ENCODE measurements at regions not wholly inside any gene's neighbourhood (a gene's known extent, or its start where the extent isn't known, plus 50 kb on each side); places are given as distances from the start of the nearest gene placed in this dataset.
A peak's percentile ranks its signal among the peaks of the same experiment; 100 is the strongest.
"Not testable (repeated sequence)": the region's sequence is repeated elsewhere in the genome, so short reads cannot be mapped to it uniquely, and the experiment has no call there.

GRCh38 chr13:65368832-65369231 lies 1861.3 kb downstream of the PCDH9 start:
- Histone ChIP-seq H4K8ac (ENCODE audit: low read depth, low read length) (no peak overlapping the region), H2BK120ac (ENCODE audit: low read depth, low read length) (no peak overlapping the region), H2AK5ac (ENCODE audit: low read length) (no peak overlapping the region), H3K27me3 (ENCODE audit: insufficient read depth, low read length, poor library complexity) (no peaks in the 10 kb centered on the region), H4K5ac (ENCODE audit: low read length) (no peak overlapping the region), H3K79me2 (ENCODE audit: control insufficient read depth, insufficient read depth, low read length) (no peaks in the 10 kb centered on the region), H3K79me1 (ENCODE audit: low read length) (no peaks in the 10 kb centered on the region), H3K36me3 (ENCODE audit: control insufficient read depth, insufficient read depth, low read length) (no peaks in the 10 kb centered on the region), H3K9ac (ENCODE audit: low read length) (no peak overlapping the region), H3K4me3 (ENCODE audit: low read length) (no peak overlapping the region), H3K56ac (ENCODE audit: low read length) (no peak overlapping the region), H3K4me2 (ENCODE audit: low read length) (no peak overlapping the region), H2BK5ac (ENCODE audit: low read length) (no peak overlapping the region), H3K23ac (ENCODE audit: low read length) (no peak overlapping the region), H3K18ac (ENCODE audit: low read length) (no peak overlapping the region), H3K4ac (ENCODE audit: low read depth, low read length) (no peak overlapping the region), H3K27ac (ENCODE audit: low read depth, low read length) (no peak overlapping the region), H2BK15ac (replicated peaks; ENCODE audit: low read depth) (no peak overlapping the region), H3K4me1 (ENCODE audit: control insufficient read depth, low read depth, low read length) (no peaks in the 10 kb centered on the region)
- WGBS (ENCODE audit: extremely low coverage, insufficient coverage, low lambda C conversion rate), result no CpG with 5 or more reads among the region's 6 CpGs
- DNase-seq, result peak; percentile 58

GRCh38 chr13:65353951-65354350 lies 1876.2 kb downstream of the PCDH9 start:
- no CpG with 5 or more reads among the region's 2 CpGs for WGBS (ENCODE audit: extremely low coverage, insufficient coverage, low lambda C conversion rate)
- no peaks in the 10 kb centered on the region for H3K4me1 ChIP-seq (ENCODE audit: control insufficient read depth, low read depth, low read length)

GRCh38 chr13:65353150-65353549 lies 1877.0 kb downstream of the PCDH9 start:
- WGBS (ENCODE audit: extremely low coverage, insufficient coverage, low lambda C conversion rate), result no CpG with 5 or more reads among the region's 3 CpGs
- not testable (repeated sequence) for H3K79me1 ChIP-seq (ENCODE audit: low read length); H3K36me3 ChIP-seq (ENCODE audit: control insufficient read depth, insufficient read depth, low read length); H3K18ac ChIP-seq (ENCODE audit: low read length); H2BK120ac ChIP-seq (ENCODE audit: low read depth, low read length); H4K5ac ChIP-seq (ENCODE audit: low read length); H3K27ac ChIP-seq (ENCODE audit: low read depth, low read length); H3K4me3 ChIP-seq (ENCODE audit: low read length); H3K9ac ChIP-seq (ENCODE audit: low read length); H3K4ac ChIP-seq (ENCODE audit: low read depth, low read length); H4K8ac ChIP-seq (ENCODE audit: low read depth, low read length); H3K4me2 ChIP-seq (ENCODE audit: low read length); H3K4me1 ChIP-seq (ENCODE audit: control insufficient read depth, low read depth, low read length); H3K79me2 ChIP-seq (ENCODE audit: control insufficient read depth, insufficient read depth, low read length); H2BK5ac ChIP-seq (ENCODE audit: low read length); H3K23ac ChIP-seq (ENCODE audit: low read length); H3K27me3 ChIP-seq (ENCODE audit: insufficient read depth, low read length, poor library complexity); DNase-seq; H2BK15ac ChIP-seq (replicated peaks; ENCODE audit: low read depth); H3K56ac ChIP-seq (ENCODE audit: low read length); H2AK5ac ChIP-seq (ENCODE audit: low read length)

More at GRCh38 chr13:65353951-65354350, 1876.2 kb downstream of the PCDH9 start:
- Histone ChIP-seq H3K27me3 (ENCODE audit: insufficient read depth, low read length, poor library complexity) (no peaks in the 10 kb centered on the region), H3K79me1 (ENCODE audit: low read length) (no peaks in the 10 kb centered on the region), H3K9ac (ENCODE audit: low read length) (no peak overlapping the region), H2BK5ac (ENCODE audit: low read length) (no peak overlapping the region), H3K56ac (ENCODE audit: low read length) (no peak overlapping the region), H2BK15ac (replicated peaks; ENCODE audit: low read depth) (no peak overlapping the region), H3K23ac (ENCODE audit: low read length) (no peak overlapping the region), H3K27ac (ENCODE audit: low read depth, low read length) (no peak overlapping the region), H3K36me3 (ENCODE audit: control insufficient read depth, insufficient read depth, low read length) (no peaks in the 10 kb centered on the region), H2BK120ac (ENCODE audit: low read depth, low read length) (no peak overlapping the region), H3K4me3 (ENCODE audit: low read length) (no peak overlapping the region), H3K79me2 (ENCODE audit: control insufficient read depth, insufficient read depth, low read length) (no peaks in the 10 kb centered on the region), H3K4me2 (ENCODE audit: low read length) (no peak overlapping the region), H2AK5ac (ENCODE audit: low read length) (no peak overlapping the region), H3K4ac (ENCODE audit: low read depth, low read length) (no peak overlapping the region), H4K5ac (ENCODE audit: low read length) (no peak overlapping the region), H3K18ac (ENCODE audit: low read length) (no peak overlapping the region), H4K8ac (ENCODE audit: low read depth, low read length) (no peak overlapping the region)
- no peak for DNase-seq

- Histone ChIP-seq H3K18ac (ENCODE audit: low read length) (no peak overlapping the region), H4K8ac (ENCODE audit: low read depth, low read length) (no peak overlapping the region), H3K36me3 (ENCODE audit: control insufficient read depth, insufficient read depth, low read length) (no peaks in the 10 kb centered on the region), H2BK5ac (ENCODE audit: low read length) (no peak overlapping the region), H3K79me1 (ENCODE audit: low read length) (no peaks in the 10 kb centered on the region), H3K27ac (ENCODE audit: low read depth, low read length) (no peak overlapping the region), H3K4me3 (ENCODE audit: low read length) (no peak overlapping the region), H2AK5ac (ENCODE audit: low read length) (no peak overlapping the region), H4K5ac (ENCODE audit: low read length) (no peak overlapping the region), H2BK15ac (replicated peaks; ENCODE audit: low read depth) (no peak overlapping the region), H2BK120ac (ENCODE audit: low read depth, low read length) (no peak overlapping the region), H3K4me2 (ENCODE audit: low read length) (no peak overlapping the region), H3K27me3 (ENCODE audit: insufficient read depth, low read length, poor library complexity) (no peaks in the 10 kb centered on the region), H3K56ac (ENCODE audit: low read length) (no peak overlapping the region), H3K4ac (ENCODE audit: low read depth, low read length) (no peak overlapping the region), H3K79me2 (ENCODE audit: control insufficient read depth, insufficient read depth, low read length) (no peaks in the 10 kb centered on the region), H3K4me1 (ENCODE audit: control insufficient read depth, low read depth, low read length) (no peaks in the 10 kb centered on the region), H3K9ac (ENCODE audit: low read length) (no peak overlapping the region), H3K23ac (ENCODE audit: low read length) (no peak overlapping the region)
- WGBS (ENCODE audit: extremely low coverage, insufficient coverage, low lambda C conversion rate), result no CpG with 5 or more reads among the region's 2 CpGs
- DNase-seq, result no peak
Measured at GRCh38 chr13:65347420-65348030, 1882.6 kb downstream of the PCDH9 start.

GRCh38 chr13:65343898-65344663 lies 1886.1 kb downstream of the PCDH9 start:
- Histone ChIP-seq H3K18ac (ENCODE audit: low read length) (no peak overlapping the region), H2BK120ac (ENCODE audit: low read depth, low read length) (no peak overlapping the region), H2AK5ac (ENCODE audit: low read length) (no peak overlapping the region), H3K4me3 (ENCODE audit: low read length) (no peak overlapping the region), H3K79me1 (ENCODE audit: low read length) (no peaks in the 10 kb centered on the region), H3K4ac (ENCODE audit: low read depth, low read length) (no peak overlapping the region), H3K4me2 (ENCODE audit: low read length) (no peak overlapping the region), H3K23ac (ENCODE audit: low read length) (no peak overlapping the region), H3K27ac (ENCODE audit: low read depth, low read length) (no peak overlapping the region), H3K27me3 (ENCODE audit: insufficient read depth, low read length, poor library complexity) (no peaks in the 10 kb centered on the region), H3K9ac (ENCODE audit: low read length) (no peak overlapping the region), H4K8ac (ENCODE audit: low read depth, low read length) (no peak overlapping the region), H4K5ac (ENCODE audit: low read length) (no peak overlapping the region), H3K4me1 (ENCODE audit: control insufficient read depth, low read depth, low read length) (no peaks in the 10 kb centered on the region), H3K79me2 (ENCODE audit: control insufficient read depth, insufficient read depth, low read length) (no peaks in the 10 kb centered on the region), H2BK15ac (replicated peaks; ENCODE audit: low read depth) (no peak overlapping the region), H2BK5ac (ENCODE audit: low read length) (no peak overlapping the region), H3K56ac (ENCODE audit: low read length) (no peak overlapping the region), H3K36me3 (ENCODE audit: control insufficient read depth, insufficient read depth, low read length) (no peaks in the 10 kb centered on the region)
- DNase-seq, result no peak
- WGBS (ENCODE audit: extremely low coverage, insufficient coverage, low lambda C conversion rate), result no CpG with 5 or more reads among the region's 1 CpG
